SK-N-SH (cell line): ENCODE measurements at regions not wholly inside any gene's neighbourhood (a gene's known extent, or its start where the extent isn't known, plus 50 kb on each side); places are given as distances from the start of the nearest gene placed in this dataset.

Source experiments
- CTCF ChIA-PET: fragments of 300-600, 350-600 bp; formaldehyde crosslinking; extraction: SDS; loops from one replicate; lab custom pipeline; 2021; lab: Yijun Ruan, JAX
- POLR2A ChIA-PET: fragments of 350-600 bp; sonication (Branson Sonifier 250); formaldehyde crosslinking; extraction: SDS; loops from one replicate; lab custom pipeline; 2020; ENCODE audit warnings: antibody characterized with exemption, inconsistent platforms; lab: Yijun Ruan, JAX
- DNase-seq: peaks from one replicate; pipeline ENCODE4 v3.0.0; 2012
- H2AFZ ChIP-seq: fragments of 200-600 bp; sonication (generic); 2 replicates; pipeline ENCODE4 v1.8.1; 2016; ENCODE audit warnings: antibody characterized with exemption, mild to moderate bottlenecking, low read depth
- H3F3A ChIP-seq: fragments of 200-600 bp; sonication (generic); replicated peaks from 2 replicates; pipeline ENCODE3; 2016; ENCODE audit warnings: antibody characterized with exemption, mild to moderate bottlenecking; ENCODE audit not compliant: insufficient read depth
- H3K27ac ChIP-seq, 2 experiments: fragments of 200-500 bp in 1 of 2; fragments of 200-600 bp in 1 of 2; sonication (Bioruptor generic) in 1 of 2; sonication (generic), shearing (Covaris generic) in 1 of 2; 2 replicates each; pipeline versions ENCODE4 v1.5.1 to v1.6.1; 2014 to 2016; ENCODE audit warnings: low read depth in 2 of 2, inconsistent platforms in 1 of 2, low read length in 1 of 2, mild to moderate bottlenecking in 1 of 2, mixed read lengths in 1 of 2
- H3K27me3 ChIP-seq: fragments of 200-600 bp; sonication (generic), shearing (Covaris generic); 2 replicates; pipeline ENCODE4 v1.6.1; 2016; ENCODE audit warnings: mixed run types; ENCODE audit not compliant: insufficient read depth
- H3K36me3 ChIP-seq, 2 experiments: fragments of 200-500 bp in 1 of 2; fragments of 200-600 bp in 1 of 2; sonication (Bioruptor generic) in 1 of 2; sonication (generic) in 1 of 2; replicated peaks in 1 of 2; 2 replicates each; pipeline versions ENCODE3 to v1.5.1; 2014 to 2016; ENCODE audit warnings: low read length in 1 of 2, mild to moderate bottlenecking in 1 of 2; ENCODE audit not compliant: insufficient read depth in 2 of 2, control insufficient read depth in 1 of 2
- H3K4me1 ChIP-seq, 2 experiments: fragments of 200-500 bp in 1 of 2; fragments of 200-600 bp in 1 of 2; sonication (Bioruptor generic) in 1 of 2; sonication (generic), shearing (Covaris generic) in 1 of 2; 2 replicates each; pipeline versions ENCODE4 v1.5.1 to v1.6.1; 2014 to 2016; ENCODE audit warnings: low read depth in 1 of 2, low read length in 1 of 2, mixed run types in 1 of 2; ENCODE audit not compliant: insufficient read depth in 2 of 2, control insufficient read depth in 1 of 2
- H3K4me2 ChIP-seq: fragments of 200-600 bp; sonication (generic), shearing (Covaris generic); 2 replicates; pipeline ENCODE4 v1.6.1; 2017; ENCODE audit warnings: mixed run types
- H3K4me3 ChIP-seq, 2 experiments: fragments of 200-500 bp in 1 of 2; fragments of 200-600 bp in 1 of 2; sonication (Bioruptor generic) in 1 of 2; sonication (generic), shearing (Covaris generic) in 1 of 2; 2 replicates each; pipeline versions ENCODE4 v1.5.1 to v1.8.1; 2014 to 2016; ENCODE audit warnings: low read depth in 2 of 2, inconsistent platforms in 1 of 2, low read length in 1 of 2, mild to moderate bottlenecking in 1 of 2, mixed read lengths in 1 of 2, moderate library complexity in 1 of 2
- H3K79me2 ChIP-seq: fragments of 200-600 bp; sonication (generic); 2 replicates; pipeline ENCODE4 v1.8.1; 2017; ENCODE audit warnings: mild to moderate bottlenecking; ENCODE audit not compliant: insufficient read depth
- H3K9ac ChIP-seq: fragments of 200-600 bp; sonication (generic); 2 replicates; pipeline ENCODE4 v1.6.1; 2017; ENCODE audit warnings: mixed run types
- H3K9me2 ChIP-seq: fragments of 200-600 bp; sonication (generic); 2 replicates; pipeline ENCODE4 v1.6.1; 2017; ENCODE audit warnings: mixed run types
- H3K9me3 ChIP-seq: fragments of 200-600 bp; sonication (generic); 2 replicates; pipeline ENCODE4 v1.6.1; 2017; ENCODE audit warnings: mixed run types, mild to moderate bottlenecking, moderate library complexity
- H4K20me1 ChIP-seq: fragments of 200-600 bp; sonication (generic); 2 replicates; pipeline ENCODE4 v1.6.1; 2017; ENCODE audit warnings: mild to moderate bottlenecking, mixed run types; ENCODE audit not compliant: insufficient read depth
- CTCF ChIP-seq: fragments of 200-600 bp; sonication (generic); IDR thresholded peaks from 2 replicates; pipeline ENCODE4 v1.6.1; 2017; ENCODE audit warnings: antibody characterized with exemption, mild to moderate bottlenecking, moderate library complexity
- EP300 ChIP-seq, 2 experiments: IDR thresholded peaks; 2 replicates each; pipeline versions ENCODE4 v1.4.0 to v1.6.1; 2012; ENCODE audit warnings: borderline replicate concordance in 1 of 2, low read depth in 1 of 2, low read length in 1 of 2
- EZH2phosphoT487 ChIP-seq: fragments of 200-600 bp; sonication (generic); IDR thresholded peaks from 2 replicates; pipeline ENCODE4 v1.6.1; 2017; ENCODE audit warnings: low read depth, mixed run types, mild to moderate bottlenecking, antibody characterized with exemption, moderate library complexity, borderline replicate concordance
- FOSL2 ChIP-seq: IDR thresholded peaks from 2 replicates; pipeline ENCODE4 v1.4.0; 2012; ENCODE audit warnings: low read depth, mild to moderate bottlenecking, moderate library complexity, borderline replicate concordance
- FOXJ3 ChIP-seq: sonication (generic); formaldehyde crosslinking; IDR thresholded peaks from 2 replicates; pipeline ENCODE4 v1.5.1; 2020; ENCODE audit warnings: mild to moderate bottlenecking, missing genetic modification reagents
- IRF3 ChIP-seq: fragments of 150-350 bp; IDR thresholded peaks from 2 replicates; pipeline ENCODE4 v1.6.1; 2016; ENCODE audit warnings: mild to moderate bottlenecking, low read depth, low read length
- JUND ChIP-seq: IDR thresholded peaks from 2 replicates; pipeline ENCODE4 v1.4.0; 2012
- RCOR1 ChIP-seq: fragments of 150-350 bp; IDR thresholded peaks from 2 replicates; pipeline ENCODE4 v1.6.1; 2017; ENCODE audit warnings: antibody characterized with exemption, low read length
- SIN3A ChIP-seq: IDR thresholded peaks from 2 replicates; pipeline ENCODE4 v1.6.1; 2012; ENCODE audit warnings: low read depth, mild to moderate bottlenecking, low read length, moderate library complexity, borderline replicate concordance
- SMC3 ChIP-seq: IDR thresholded peaks from 2 replicates; pipeline ENCODE4 v1.6.1; 2012; ENCODE audit warnings: low read depth, low read length, improper control_type of control experiment
- TAF1 ChIP-seq: IDR thresholded peaks from 2 replicates; pipeline ENCODE4 v1.6.1; 2012; ENCODE audit warnings: low read depth, mild to moderate bottlenecking, low read length, moderate library complexity, borderline replicate concordance
- TCF12 ChIP-seq: IDR thresholded peaks from 2 replicates; pipeline ENCODE4 v1.4.0; 2012
- USF2 ChIP-seq: fragments of 150-350 bp; IDR thresholded peaks from 2 replicates; pipeline ENCODE4 v1.6.1; 2017; ENCODE audit warnings: antibody characterized with exemption, low read length, low read depth, borderline replicate concordance
- YY1 ChIP-seq: IDR thresholded peaks from 2 replicates; pipeline ENCODE4 v1.4.0; 2012; ENCODE audit warnings: low read depth, mild to moderate bottlenecking
- WGBS: methylation state at CpG from one replicate; pipeline ENCODE4 v1.1.6; 2017; ENCODE audit warnings: low lambda C conversion rate; 5-methylcytosine and 5-hydroxymethylcytosine counted together

- ChIA-PET CTCF (no interaction called here), POLR2A (no interaction called here)
- Histone ChIP-seq H3F3A (no peaks in the 10 kb centered on the region), H3K4me1 (no peaks in the 10 kb centered on the region), H3K36me3 (no peaks in the 10 kb centered on the region), H4K20me1 (no peaks in the 10 kb centered on the region), H3K9me2 (no peaks in the 10 kb centered on the region), H3K4me3 (no peak overlapping the region), H3K27ac (no peak overlapping the region), H3K79me2 (no peaks in the 10 kb centered on the region), H3K4me2 (no peak overlapping the region), H2AFZ (no peak overlapping the region), H3K9ac (no peak overlapping the region)
- no peak for DNase-seq
- TF ChIP-seq RCOR1 (no peak), YY1 (no peak), EZH2phosphoT487 (no peak), TCF12 (no peak), JUND (no peak), TAF1 (no peak), CTCF (no peak), SMC3 (no peak)
- TF ChIP-seq, all 33 proteins: peak for 0
- Histone ChIP-seq H3K27me3 (no peaks in the 10 kb centered on the region), H3K9me3 (no peaks in the 10 kb centered on the region)
- 5% methylated on average over 1 of the region's 1 CpG for WGBS
Observed at GRCh38 chr10:124333931-124334330, 84.8 kb downstream of the OAT start.

GRCh38 chr10:124332426-124332825 is 86.3 kb downstream of the OAT start:
- no peak for DNase-seq
- Histone ChIP-seq H3K9me3 (no peaks in the 10 kb centered on the region), H3K79me2 (no peaks in the 10 kb centered on the region), H3K27ac (no peak overlapping the region), H3K4me3 (no peak overlapping the region), H2AFZ (no peak overlapping the region), H3K36me3 (no peaks in the 10 kb centered on the region), H4K20me1 (no peaks in the 10 kb centered on the region), H3K4me2 (no peak overlapping the region), H3F3A (no peaks in the 10 kb centered on the region), H3K9ac (no peak overlapping the region), H3K4me1 (no peaks in the 10 kb centered on the region), H3K27me3 (no peaks in the 10 kb centered on the region), H3K9me2 (no peaks in the 10 kb centered on the region)
- CTCF ChIA-PET: no interaction called here
- WGBS: 0% methylated on average over 1 of the region's 1 CpG
- POLR2A ChIA-PET: no interaction called here
- TF ChIP-seq FOXJ3 (no peak), SIN3A (no peak), FOSL2 (no peak), EP300 (IDR thresholded peaks at IDR 0.05; ENCODE audit: borderline replicate concordance in 1 of 2, low read depth in 1 of 2, low read length in 1 of 2) (no peak), TCF12 (no peak), SMC3 (no peak), USF2 (no peak), EZH2phosphoT487 (no peak), IRF3 (no peak)
